Stimulated activated CD4-positive, alpha-beta T cell treated with anti-CD3 and anti-CD28 coated beads, Interleukin-4, amount 100 ng/mL, for 4 hours (primary cell): ENCODE measurements at regions not wholly inside any gene's neighbourhood (a gene's known extent, or its start where the extent isn't known, plus 50 kb on each side); places are given as distances from the start of the nearest gene placed in this dataset.

Experiments used
- DNase-seq, 2 experiments: peaks; one replicate each; pipeline ENCODE4 v3.0.0-alpha.2; 2020

- no peak for DNase-seq
These were observed 101.8 kb downstream of the CAND1 start for GRCh38 chr12:67370979-67371378.

GRCh38 chr12:67377021-67377420, 107.9 kb downstream of the CAND1 start:
- DNase-seq = no peak

- DNase-seq = no peak
These were observed 108.4 kb downstream of the CAND1 start for GRCh38 chr12:67377541-67377940.

GRCh38 chr12:67382241-67382871, 113.2 kb downstream of the CAND1 start:
- no peak for DNase-seq

- DNase-seq = no peak
These were observed 117.9 kb downstream of the CAND1 start for GRCh38 chr12:67386869-67387565.

GRCh38 chr12:67388331-67389138, 119.4 kb downstream of the CAND1 start:
- DNase-seq = no peak

- DNase-seq = no peak
These were observed 121.1 kb downstream of the CAND1 start for GRCh38 chr12:67390273-67390672.

- no peak for DNase-seq
These were observed 121.9 kb downstream of the CAND1 start for GRCh38 chr12:67391034-67391433.

- DNase-seq = no peak
These were observed 122.5 kb downstream of the CAND1 start for GRCh38 chr12:67391656-67392055.

GRCh38 chr12:67394550-67394949, 125.4 kb downstream of the CAND1 start:
- DNase-seq = no peak

GRCh38 chr12:67400742-67401141, 131.6 kb downstream of the CAND1 start:
- no peak for DNase-seq

GRCh38 chr12:67410246-67410645, 141.1 kb downstream of the CAND1 start:
- no peak for DNase-seq

- DNase-seq = no peak
These were observed 141.5 kb downstream of the CAND1 start for GRCh38 chr12:67410667-67411067.

- DNase-seq = no peak
These were observed 142.4 kb downstream of the CAND1 start for GRCh38 chr12:67411562-67411961.

- no peak for DNase-seq
These were observed 144.4 kb downstream of the CAND1 start for GRCh38 chr12:67413577-67413976.

- DNase-seq = no peak
These were observed 145.0 kb downstream of the CAND1 start for GRCh38 chr12:67414011-67414715.

- no peak for DNase-seq
These were observed 146.3 kb downstream of the CAND1 start for GRCh38 chr12:67415473-67415872.

GRCh38 chr12:67419810-67420209, 150.7 kb downstream of the CAND1 start:
- DNase-seq = no peak

GRCh38 chr12:67420506-67420905, 151.3 kb downstream of the CAND1 start:
- no peak for DNase-seq

GRCh38 chr12:67422081-67422480, 152.9 kb downstream of the CAND1 start:
- DNase-seq = no peak

GRCh38 chr12:67424784-67425183, 155.6 kb downstream of the CAND1 start:
- no peak for DNase-seq

GRCh38 chr12:67425394-67425793, 156.2 kb downstream of the CAND1 start:
- no peak for DNase-seq

GRCh38 chr12:67426067-67426466, 156.9 kb downstream of the CAND1 start:
- DNase-seq = no peak
